Gastrocnemius medialis (tissue), 4 donors: ENCODE measurements at regions not wholly inside any gene's neighbourhood (a gene's known extent, or its start where the extent isn't known, plus 50 kb on each side); places are given as distances from the start of the nearest gene placed in this dataset.

Experiments used
- CTCF ChIP-seq, 5 experiments: fragments of 450-650 bp in 3 of 5; fragments of 200-600 bp in 2 of 5; sonication (generic) in 2 of 5; IDR thresholded peaks in 4 of 5; conservative IDR thresholded peaks in 1 of 5; 1 replicate in 4 of 5; 2 replicates in 1 of 5; pipeline ENCODE4 v1.5.1; 2016 to 2019; ENCODE audit warnings: antibody characterized with exemption in 5 of 5, mild to moderate bottlenecking in 3 of 5, moderate library complexity in 3 of 5
- POLR2A ChIP-seq, 2 donors: fragments of 450-650 bp; IDR thresholded peaks; one replicate each; pipeline ENCODE4 v1.6.1; 2017; ENCODE audit warnings: antibody characterized with exemption in 2 of 2, mild to moderate bottlenecking in 2 of 2, moderate library complexity in 2 of 2

- TF ChIP-seq CTCF (IDR thresholded peaks at IDR 0.05 in 4 of 5, conservative IDR thresholded peaks at IDR 0.05 in 1 of 5) (no peak), POLR2A (IDR thresholded peaks at IDR 0.05) (no peak)
Measured at GRCh38 chr3:22627993-22628499, 575.1 kb upstream of the UBE2E2 start.
